ENCODE measurements at regions not wholly inside any gene's neighbourhood (a gene's known extent, or its start where the extent isn't known, plus 50 kb on each side); places are given as distances from the start of the nearest gene placed in this dataset.

- Histone ChIP-seq H3K27ac (no peak overlapping the region), H3K4me1 (no peaks in the 10 kb centered on the region), H3K9me3 (0 out of 3 replicates have a peak, but pooled peaks cover 2% of the 10 kb centered on the region), H3K4me3 (no peak overlapping the region), H3K4me2 (no peak overlapping the region)
- WGBS (ENCODE audit: missing lambda C conversion rate) = 0% methylated on average over 2 of the region's 2 CpGs
- POLR2A ChIA-PET = no interaction called here
- DNase-seq (ENCODE audit: low read depth in 1 of 2, low spot score in 1 of 2) (no peak), ATAC-seq (no peak), FAIRE-seq (no peak)
- TF ChIP-seq ZSCAN20 (CRISPR knock-in tag; IDR thresholded peaks at IDR 0.05) (no peak), CHD2 (IDR thresholded peaks at IDR 0.05; ENCODE audit: low read length, partially characterized antibody) (no peak), BCL3 (IDR thresholded peaks at IDR 0.05) (no peak), RCOR1 (IDR thresholded peaks at IDR 0.05; ENCODE audit: low read depth, low read length) (no peak), HES2 (IDR thresholded peaks at IDR 0.05) (no peak), TP53 (CRISPR knock-in tag; IDR thresholded peaks at IDR 0.05) (no peak), NR3C1 (IDR thresholded peaks at IDR 0.05) (no peak), EP300 (IDR thresholded peaks at IDR 0.05) (no peak), POLR2A (IDR thresholded peaks at IDR 0.05; ENCODE audit: low read length) (no peak), HOXA7 (CRISPR knock-in tag; IDR thresholded peaks at IDR 0.05) (no peak), SMC3 (IDR thresholded peaks at IDR 0.05) (no peak)
- CTCF ChIA-PET = no interaction called here
These were observed 54.0 kb upstream of the TMLHE start for GRCh38 chrX:155666741-155667140.

All from A549 (cell line).